ENCODE measurements at regions not wholly inside any gene's neighbourhood (a gene's known extent, or its start where the extent isn't known, plus 50 kb on each side); places are given as distances from the start of the nearest gene placed in this dataset.

- Histone ChIP-seq H3K4me1 (replicated peaks) (no peaks in the 10 kb centered on the region), H3K36me3 (no peaks in the 10 kb centered on the region), H3K27ac (no peak overlapping the region), H3K27me3 (replicated peaks; ENCODE audit: insufficient read depth) (no peaks in the 10 kb centered on the region), H3K4me3 (no peak overlapping the region), H3K9me3 (no peaks in the 10 kb centered on the region)
- no peak for DNase-seq (ENCODE audit: low spot score)
- WGBS, result 83% methylated on average over 2 of the region's 2 CpGs
- no peak for TF ChIP-seq POLR2AphosphoS5 (IDR thresholded peaks at IDR 0.05)
- TF ChIP-seq, protein P1, sequence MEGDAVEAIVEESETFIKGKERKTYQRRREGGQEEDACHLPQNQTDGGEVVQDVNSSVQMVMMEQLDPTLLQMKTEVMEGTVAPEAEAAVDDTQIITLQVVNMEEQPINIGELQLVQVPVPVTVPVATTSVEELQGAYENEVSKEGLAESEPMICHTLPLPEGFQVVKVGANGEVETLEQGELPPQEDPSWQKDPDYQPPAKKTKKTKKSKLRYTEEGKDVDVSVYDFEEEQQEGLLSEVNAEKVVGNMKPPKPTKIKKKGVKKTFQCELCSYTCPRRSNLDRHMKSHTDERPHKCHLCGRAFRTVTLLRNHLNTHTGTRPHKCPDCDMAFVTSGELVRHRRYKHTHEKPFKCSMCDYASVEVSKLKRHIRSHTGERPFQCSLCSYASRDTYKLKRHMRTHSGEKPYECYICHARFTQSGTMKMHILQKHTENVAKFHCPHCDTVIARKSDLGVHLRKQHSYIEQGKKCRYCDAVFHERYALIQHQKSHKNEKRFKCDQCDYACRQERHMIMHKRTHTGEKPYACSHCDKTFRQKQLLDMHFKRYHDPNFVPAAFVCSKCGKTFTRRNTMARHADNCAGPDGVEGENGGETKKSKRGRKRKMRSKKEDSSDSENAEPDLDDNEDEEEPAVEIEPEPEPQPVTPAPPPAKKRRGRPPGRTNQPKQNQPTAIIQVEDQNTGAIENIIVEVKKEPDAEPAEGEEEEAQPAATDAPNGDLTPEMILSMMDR (IDR thresholded peaks at IDR 0.05), result no peak
- intact Hi-C loops (cut with DNase I), result no loop called here
Observed at GRCh38 chr6:71502168-71502567, 213.6 kb downstream of the OGFRL1 start.

- no peaks in the 10 kb centered on the region for H3K27me3 ChIP-seq (replicated peaks; ENCODE audit: insufficient read depth)
- H3K4me1 ChIP-seq (replicated peaks), result no peaks in the 10 kb centered on the region
- DNase-seq (ENCODE audit: low spot score), result no peak
- no peaks in the 10 kb centered on the region for H3K9me3 ChIP-seq
- 92% methylated on average over 3 of the region's 3 CpGs for WGBS
- TF ChIP-seq POLR2AphosphoS5 (IDR thresholded peaks at IDR 0.05) (no peak), POLR2A (IDR thresholded peaks at IDR 0.05) (no peak)
- TF ChIP-seq, protein P1 (IDR thresholded peaks at IDR 0.05), result no peak
- H3K27ac ChIP-seq, result no peak overlapping the region
- H3K36me3 ChIP-seq, result no peaks in the 10 kb centered on the region
- intact Hi-C loops (cut with DNase I), result no loop called here
- no peak overlapping the region for H3K4me3 ChIP-seq
Observed at GRCh38 chr6:71502956-71503355, 214.3 kb downstream of the OGFRL1 start.

DNA sequence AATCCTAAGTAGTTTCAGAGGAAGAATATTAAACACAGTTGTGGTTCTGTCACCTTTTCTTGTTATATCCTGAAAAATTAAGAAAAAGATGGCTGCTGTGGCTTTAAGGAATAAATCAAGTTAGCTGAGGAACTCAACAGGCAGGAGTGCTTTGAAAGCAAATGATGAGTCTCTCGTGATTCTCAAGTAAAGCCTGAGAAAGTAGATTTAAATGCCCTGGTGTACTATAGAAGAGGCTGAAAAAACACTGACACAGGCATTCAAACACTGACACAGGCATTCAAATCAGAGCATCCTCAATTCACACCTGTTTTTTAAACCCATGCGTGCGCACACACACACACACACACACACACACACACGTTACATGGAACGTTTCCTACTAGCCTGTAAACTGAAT is 218.6 kb downstream of the OGFRL1 start:
- DNase-seq (ENCODE audit: low spot score), result no peak
- no peaks in the 10 kb centered on the region for H3K9me3 ChIP-seq
- no peak overlapping the region for H3K27ac ChIP-seq
- no peak overlapping the region for H3K4me3 ChIP-seq
- intact Hi-C loops (cut with DNase I), result no loop called here
- no peaks in the 10 kb centered on the region for H3K27me3 ChIP-seq (replicated peaks; ENCODE audit: insufficient read depth)
- H3K36me3 ChIP-seq, result no peaks in the 10 kb centered on the region
- TF ChIP-seq POLR2AphosphoS5 (IDR thresholded peaks at IDR 0.05) (no peak), POLR2A (IDR thresholded peaks at IDR 0.05) (no peak)
- TF ChIP-seq, protein P1 (IDR thresholded peaks at IDR 0.05), result no peak
- H3K4me1 ChIP-seq (replicated peaks), result no peaks in the 10 kb centered on the region
- whole genome bisulfite sequencing, result 77% methylated on average over 5 of the region's 5 CpGs

DNA sequence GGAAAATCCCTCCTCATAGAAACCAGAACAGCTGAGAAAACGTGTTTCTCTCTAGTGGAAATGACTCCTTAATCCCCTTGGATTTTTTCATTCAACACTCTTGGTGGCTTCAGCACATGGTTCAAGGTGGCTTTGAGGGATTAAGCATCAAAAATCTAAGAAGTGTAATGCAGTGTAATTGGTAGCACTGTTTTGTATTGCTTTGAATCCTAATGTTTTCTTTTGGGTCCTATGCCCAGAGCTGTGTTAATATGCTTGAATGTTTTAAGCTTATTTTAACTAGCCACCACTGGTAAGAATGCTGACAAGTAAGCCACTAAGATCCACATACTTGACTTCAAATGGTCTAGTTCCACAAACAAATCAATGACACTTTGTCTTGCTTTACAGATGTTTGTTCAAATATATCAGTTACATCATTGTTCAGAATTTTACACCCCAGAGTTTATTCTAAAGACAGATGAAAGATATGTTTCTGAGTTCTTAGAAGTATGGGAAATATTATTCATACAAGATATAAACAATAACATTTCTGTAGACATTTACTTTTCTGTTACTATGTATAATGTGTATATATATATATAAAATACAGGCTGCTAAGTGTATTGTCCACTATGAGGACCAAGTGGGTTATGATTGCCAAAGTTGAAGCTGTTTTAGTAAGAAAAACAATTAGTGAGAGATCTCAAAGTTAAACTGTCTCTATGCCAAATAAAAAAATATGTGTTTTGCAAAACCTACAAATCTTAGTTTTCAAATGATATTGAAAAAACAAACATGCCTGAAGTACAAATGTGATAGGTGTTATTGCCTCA is 220.8 kb downstream of the OGFRL1 start:
- intact Hi-C loops (cut with DNase I), result loop anchor here (5.0 to 10.0 kb wide), 3 partner anchors 127 to 622 kb away; no protein-coding TSS in a partner anchor
- WGBS, result 66% methylated on average over 1 of the region's 1 CpG
- Histone ChIP-seq H3K9me3 (no peaks in the 10 kb centered on the region), H3K27ac (no peak overlapping the region), H3K27me3 (replicated peaks; ENCODE audit: insufficient read depth) (no peaks in the 10 kb centered on the region), H3K4me3 (no peak overlapping the region), H3K4me1 (replicated peaks) (no peaks in the 10 kb centered on the region), H3K36me3 (no peaks in the 10 kb centered on the region)
- TF ChIP-seq POLR2AphosphoS5 (IDR thresholded peaks at IDR 0.05), result no peak
- TF ChIP-seq POLR2A (IDR thresholded peaks at IDR 0.05), result no peak
- TF ChIP-seq, protein P1 (IDR thresholded peaks at IDR 0.05), result no peak
- DNase-seq (ENCODE audit: low spot score), result no peak

Measured in prostate gland (tissue), 2 donors.